K562 (cell line): ENCODE measurements at regions not wholly inside any gene's neighbourhood (a gene's known extent, or its start where the extent isn't known, plus 50 kb on each side); places are given as distances from the start of the nearest gene placed in this dataset.
A peak's percentile ranks its signal among the peaks of the same experiment; 100 is the strongest.

ENCODE experiments used
- ATAC-seq: fragments of 200-7000 bp; cut with Tn5 transposase; 3 replicates; pipeline ENCODE4 v1.9.1; 2020; ENCODE audit warnings: moderate library complexity
- BruUV-seq: library from RNA; stranded (reverse); fragments of 400-500 nt; replicated peaks from 2 replicates; lab custom pipeline; 2021; lab: Mats Ljungman, UMichigan
- CTCF ChIA-PET: fragments of 300-600 bp; formaldehyde crosslinking; extraction: SDS; loops from one replicate; lab custom pipeline; 2021; ENCODE audit warnings: low intra/inter-chr PET ratio; lab: Yijun Ruan, JAX
- POLR2A ChIA-PET: fragments of 300-600, 350-650 bp; sonication (Branson Sonifier 250); formaldehyde crosslinking; extraction: SDS; loops from one replicate; lab custom pipeline; 2021; ENCODE audit warnings: antibody characterized with exemption, inconsistent platforms; lab: Yijun Ruan, JAX
- DNase-seq, 4 experiments: peaks; one replicate each; pipeline versions ENCODE4 v3.0.0 to v3.0.0-alpha.2; 2011 to 2018; ENCODE audit warnings: low spot score in 3 of 4, mixed read lengths in 3 of 4; ENCODE audit errors: extremely low read depth in 1 of 4
- FAIRE-seq: peaks from 2 replicates; lab custom pipeline; 2011; peaks lifted over from hg19 to GRCh38; lab: Jason Lieb, UNC
- H2AFZ ChIP-seq: 2 replicates; pipeline ENCODE4 v1.6.0; 2011; ENCODE audit warnings: low read depth, low read length, control low read depth, inconsistent platforms
- H3K27ac ChIP-seq: fragments of 200-600 bp; 3 replicates; pipeline ENCODE4 v1.8.0; 2011; ENCODE audit warnings: low read depth, mild to moderate bottlenecking, control low read depth, inconsistent platforms, low read length, moderate library complexity, mixed read lengths; ENCODE audit errors: extremely low read depth
- H3K27me3 ChIP-seq, 2 experiments: fragments of 300-600 bp in 1 of 2; 2 replicates in 1 of 2; 3 replicates in 1 of 2; pipeline versions ENCODE4 v1.6.0 to v1.8.0; 2011; ENCODE audit warnings: inconsistent platforms in 2 of 2, low read length in 2 of 2, mild to moderate bottlenecking in 1 of 2, mixed read lengths in 1 of 2, moderate library complexity in 1 of 2; ENCODE audit not compliant: control insufficient read depth in 2 of 2, insufficient read depth in 2 of 2
- H3K36me3 ChIP-seq: fragments of 300-600 bp; 3 replicates; pipeline ENCODE4 v1.8.0; 2011; ENCODE audit warnings: mild to moderate bottlenecking, low read length, inconsistent platforms; ENCODE audit not compliant: control insufficient read depth, insufficient read depth
- H3K4me1 ChIP-seq, 2 experiments: fragments of 200-600 bp in 1 of 2; replicated peaks in 1 of 2; 2 replicates in 1 of 2; 3 replicates in 1 of 2; pipeline versions ENCODE4 v1.5.1 to v1.8.0; 2011; ENCODE audit warnings: inconsistent platforms in 2 of 2, low read length in 2 of 2, mild to moderate bottlenecking in 1 of 2, mixed read lengths in 1 of 2, moderate library complexity in 1 of 2; ENCODE audit not compliant: control insufficient read depth in 2 of 2, insufficient read depth in 2 of 2
- H3K4me2 ChIP-seq: 2 replicates; pipeline ENCODE4 v1.6.1; 2011; ENCODE audit warnings: low read length, control low read depth, inconsistent platforms, mixed read lengths; ENCODE audit not compliant: insufficient read depth
- H3K4me3 ChIP-seq: fragments of 200-600 bp; sonication (generic), shearing (Covaris generic); 2 replicates; pipeline ENCODE4 v1.5.1; 2016; ENCODE audit warnings: control low read depth, inconsistent platforms
- H3K79me2 ChIP-seq: fragments of 200-600 bp; 3 replicates; pipeline ENCODE4 v1.8.0; 2011; ENCODE audit warnings: low read length, inconsistent platforms; ENCODE audit not compliant: control insufficient read depth, insufficient read depth
- H3K9ac ChIP-seq, 2 experiments: 2 replicates each; pipeline versions ENCODE4 v1.6.0 to v1.6.1; 2011; ENCODE audit warnings: low read depth in 2 of 2, low read length in 2 of 2, control low read depth in 1 of 2, inconsistent platforms in 1 of 2, mild to moderate bottlenecking in 1 of 2, mixed read lengths in 1 of 2; ENCODE audit not compliant: insufficient read depth in 1 of 2
- H3K9me1 ChIP-seq: one replicate; pipeline ENCODE4 v1.6.0; 2011; ENCODE audit warnings: inconsistent platforms, mild to moderate bottlenecking, low read length, moderate library complexity; ENCODE audit not compliant: control insufficient read depth, insufficient read depth
- H3K9me3 ChIP-seq: replicated peaks from 2 replicates; pipeline ENCODE4 v1.5.1; 2011; ENCODE audit warnings: low read depth, low read length, inconsistent platforms; ENCODE audit not compliant: control insufficient read depth, insufficient read depth
- H4K20me1 ChIP-seq: replicated peaks from 2 replicates; pipeline ENCODE4 v1.6.1; 2011; ENCODE audit warnings: low read length, inconsistent platforms, mixed read lengths; ENCODE audit not compliant: control insufficient read depth, insufficient read depth
- DMBX1 ChIP-seq: fragments of 250-450 bp; sonication (Bioruptor Pico); IDR thresholded peaks from 2 replicates; pipeline ENCODE4 v1.8.0; 2022; ENCODE audit warnings: inconsistent platforms, mild to moderate bottlenecking, moderate library complexity, borderline replicate concordance
- E4F1 ChIP-seq: fragments of 250-450 bp; sonication (Bioruptor Pico); IDR thresholded peaks from 2 replicates; pipeline ENCODE4 v1.5.0; 2021; ENCODE audit warnings: mild to moderate bottlenecking, borderline replicate concordance
- ELF1 ChIP-seq: fragments of 200-800 bp; sonication (Bioruptor generic); IDR thresholded peaks from 2 replicates; pipeline ENCODE4 v1.6.1; 2016; ENCODE audit warnings: missing genetic modification characterization, missing compliant biosample characterization
- ERF ChIP-seq: fragments of 450-650 bp; formaldehyde crosslinking; IDR thresholded peaks from 2 replicates; pipeline ENCODE4 v1.4.0; 2020; ENCODE audit warnings: mild to moderate bottlenecking, mixed read lengths
- HOXB6 ChIP-seq: fragments of 250-450 bp; sonication (Bioruptor Pico); IDR thresholded peaks from 2 replicates; pipeline ENCODE4 v1.5.1; 2022; ENCODE audit warnings: mild to moderate bottlenecking, borderline replicate concordance
- POLR2H ChIP-seq: IDR thresholded peaks from 2 replicates; pipeline ENCODE4 v1.6.1; 2016; ENCODE audit warnings: missing genetic modification characterization, low read depth, mild to moderate bottlenecking, control low read depth, missing compliant biosample characterization, moderate library complexity
- PPARD ChIP-seq: fragments of 250-450 bp; sonication (Bioruptor Pico); IDR thresholded peaks from 2 replicates; pipeline ENCODE4 v1.8.0; 2022; ENCODE audit warnings: inconsistent platforms, mild to moderate bottlenecking, moderate library complexity
- REST ChIP-seq, 2 experiments: fragments of 450-650 bp; formaldehyde crosslinking in 1 of 2; IDR thresholded peaks; 2 replicates each; pipeline versions ENCODE4 v1.4.0 to v1.6.1; 2014 to 2020; ENCODE audit warnings: mild to moderate bottlenecking in 2 of 2, borderline replicate concordance in 1 of 2, low read depth in 1 of 2
- SNIP1 ChIP-seq: fragments of 450-650 bp; IDR thresholded peaks from 2 replicates; pipeline ENCODE4 v1.7.1; 2017; ENCODE audit warnings: low read depth, mild to moderate bottlenecking
- ZNF347 ChIP-seq: fragments of 450-650 bp; formaldehyde crosslinking; IDR thresholded peaks from 2 replicates; pipeline ENCODE4 v1.4.0; 2020; ENCODE audit warnings: low read depth, mild to moderate bottlenecking, moderate library complexity
- WGBS: fragments of 100-300 bp; shearing (Covaris generic); methylation state at CpG from one replicate; pipeline ENCODE4 v1.1.6; 2016; ENCODE audit warnings: low coverage, mixed read lengths; ENCODE audit not compliant: insufficient coverage; ENCODE audit errors: missing lambda C conversion rate; 5-methylcytosine and 5-hydroxymethylcytosine counted together
- in situ Hi-C: fragments of 300-500 bp; cut with MboI; formaldehyde crosslinking; loops from 4 replicates; pipeline ENCODE4 v1.15.0; 2018; ENCODE audit warnings: inconsistent platforms, mixed read lengths
- intact Hi-C: fragments of 100-400 bp; cut with micrococcal nuclease; formaldehyde crosslinking; loops from 2 replicates; pipeline ENCODE4 v1.14.2; 2022

- intact Hi-C loops (no loop called here), in situ Hi-C loops (no loop called here)
- H4K20me1 ChIP-seq, result no peaks in the 10 kb centered on the region
- no peak overlapping the region for H3K4me2 ChIP-seq
- no peaks in the 10 kb centered on the region for H3K9me1 ChIP-seq
- H2AFZ ChIP-seq, result peak overlapping the region; percentile 35; the same call in 1 of the 2 replicates
- no peaks in the 10 kb centered on the region for H3K9me3 ChIP-seq
- DNase-seq, result no peak
- 3% methylated on average over 13 of the region's 13 CpGs for WGBS
- no peak; the same call in 2 of the 3 replicates for ATAC-seq
- H3K27ac ChIP-seq, result no peak overlapping the region
- POLR2A ChIA-PET, result interaction anchor here (0.6 to 1.3 kb wide), 4 partner anchors 11 to 288 kb away, joined by 3 to 4 read pairs (median 3); partner anchors contain the start of gene SMIM13
- H3K27me3 ChIP-seq, result peaks cover 0 to 22% of the 10 kb centered on the region in 2 experiments; a peak in 2 of 5 replicates
- BruUV-seq, result no TSS peak
- no peaks in the 10 kb centered on the region for H3K79me2 ChIP-seq
- FAIRE-seq, result no peak
- H3K9ac ChIP-seq, result no peak overlapping the region
- H3K36me3 ChIP-seq, result no peaks in the 10 kb centered on the region
- no peak overlapping the region for H3K4me3 ChIP-seq
- H3K4me1 ChIP-seq, result no peaks in the 10 kb centered on the region; a peak in 1 of 5 replicates
- CTCF ChIA-PET, result no interaction called here
- TF ChIP-seq SNIP1 (no peak), POLR2H (tag) (no peak), E4F1 (no peak; the same call in 1 of the 2 replicates), ERF (CRISPR knock-in tag) (peak; percentile 52; the same call in 1 of the 2 replicates), PPARD (no peak), REST (IDR thresholded peaks at IDR 0.05; ENCODE audit: borderline replicate concordance) (no peak), REST (CRISPR knock-in tag; IDR thresholded peaks at IDR 0.05; ENCODE audit: low read depth) (0 out of 2 replicates have a peak, but pooled peaks have one; percentile 43), ZNF347 (no peak), HOXB6 (no peak), DMBX1 (CRISPR knock-in tag) (no peak), ELF1 (tag) (peak; percentile 64; the same call in 1 of the 2 replicates)
These were observed 149.5 kb upstream of the NEDD9 start for GRCh38 chr6:11381801-11382513.
